SU-DHL-6 (cell line): ENCODE measurements at regions not wholly inside any gene's neighbourhood (a gene's known extent, or its start where the extent isn't known, plus 50 kb on each side); places are given as distances from the start of the nearest gene placed in this dataset.
"Not testable (repeated sequence)": the region's sequence is repeated elsewhere in the genome, so short reads cannot be mapped to it uniquely, and the experiment has no call there.

Source experiments
- H2AFZ ChIP-seq: fragments of 200-600 bp; sonication (generic); 2 replicates; pipeline ENCODE4 v1.6.1; 2014; ENCODE audit warnings: low read depth, mild to moderate bottlenecking, moderate library complexity, mixed read lengths, antibody characterized with exemption, low read length; ENCODE audit not compliant: severe bottlenecking
- H3F3A ChIP-seq: fragments of 200-600 bp; shearing (Covaris generic); 2 replicates; pipeline ENCODE4 v1.6.0; 2016; ENCODE audit warnings: antibody characterized with exemption, mild to moderate bottlenecking; ENCODE audit not compliant: insufficient read depth
- H3K27ac ChIP-seq: fragments of 200-600 bp; sonication (generic); 2 replicates; pipeline ENCODE4 v1.5.1; 2016; ENCODE audit warnings: low read depth, mild to moderate bottlenecking, low read length, moderate library complexity, mixed read lengths
- H3K27me3 ChIP-seq: fragments of 200-600 bp; sonication (generic), shearing (Covaris generic); 2 replicates; pipeline ENCODE4 v1.6.0; 2014; ENCODE audit warnings: mild to moderate bottlenecking, low read length
- H3K36me3 ChIP-seq: fragments of 200-600 bp; sonication (generic); 2 replicates; pipeline ENCODE4 v1.6.1; 2014; ENCODE audit warnings: mild to moderate bottlenecking, low read length, mixed read lengths
- H3K4me2 ChIP-seq: fragments of 300-600, 200-600 bp; shearing (Covaris generic), sonication (generic); 2 replicates; pipeline ENCODE4 v1.6.0; 2014; ENCODE audit warnings: low read length, low read depth, mild to moderate bottlenecking; ENCODE audit not compliant: poor library complexity, severe bottlenecking
- H3K4me3 ChIP-seq: fragments of 200-600 bp; sonication (generic); 2 replicates; pipeline ENCODE4 v1.5.1; 2014; ENCODE audit warnings: antibody characterized with exemption, low read length, mild to moderate bottlenecking, mixed read lengths; ENCODE audit not compliant: insufficient read depth, poor library complexity, severe bottlenecking
- H3K79me2 ChIP-seq: fragments of 200-600 bp; sonication (generic); 2 replicates; pipeline ENCODE4 v1.6.1; 2014; ENCODE audit warnings: mild to moderate bottlenecking, low read length, moderate library complexity; ENCODE audit not compliant: insufficient read depth
- H3K9ac ChIP-seq: fragments of 200-600 bp; sonication (generic); 2 replicates; pipeline ENCODE4 v1.7.0; 2014; ENCODE audit warnings: mild to moderate bottlenecking, low read length
- H3K9me2 ChIP-seq: fragments of 200-600 bp; sonication (generic); replicated peaks from 2 replicates; pipeline ENCODE4 v1.6.1; 2014; ENCODE audit warnings: low read length; ENCODE audit not compliant: insufficient read depth
- H3K9me3 ChIP-seq: fragments of 200-600 bp; sonication (generic); 2 replicates; pipeline ENCODE4 v1.6.1; 2014; ENCODE audit warnings: low read length, mixed read lengths; ENCODE audit not compliant: insufficient read depth
- H4K20me1 ChIP-seq: fragments of 200-600 bp; sonication (generic); 2 replicates; pipeline ENCODE4 v1.6.1; 2014; ENCODE audit warnings: low read depth, mild to moderate bottlenecking, antibody characterized with exemption, low read length, moderate library complexity, mixed read lengths
- EZH2phosphoT487 ChIP-seq: fragments of 200-600 bp; sonication (generic), shearing (Covaris generic); conservative IDR thresholded peaks from 2 replicates; pipeline ENCODE4 v1.6.1; 2018; ENCODE audit warnings: mild to moderate bottlenecking, antibody characterized with exemption, low read length, moderate library complexity, mixed read lengths
- TF ChIP-seq, protein P1 (sequence below): fragments of 200-600 bp; sonication (generic); IDR thresholded peaks from one replicate; pipeline ENCODE4 v1.5.1; 2017; ENCODE audit warnings: antibody characterized with exemption, mild to moderate bottlenecking, low read length, moderate library complexity; ENCODE audit not compliant: insufficient read depth, poor library complexity, severe bottlenecking

- no peaks in the 10 kb centered on the region for H3K27me3 ChIP-seq
- no peak overlapping the region for H3K27ac ChIP-seq
- H3K9ac ChIP-seq, result no peak overlapping the region
- H3K36me3 ChIP-seq, result no peaks in the 10 kb centered on the region
- no peak overlapping the region for H3K4me2 ChIP-seq
- no peaks in the 10 kb centered on the region for H3K9me2 ChIP-seq
- no peak overlapping the region for H2AFZ ChIP-seq
- TF ChIP-seq, protein P1, sequence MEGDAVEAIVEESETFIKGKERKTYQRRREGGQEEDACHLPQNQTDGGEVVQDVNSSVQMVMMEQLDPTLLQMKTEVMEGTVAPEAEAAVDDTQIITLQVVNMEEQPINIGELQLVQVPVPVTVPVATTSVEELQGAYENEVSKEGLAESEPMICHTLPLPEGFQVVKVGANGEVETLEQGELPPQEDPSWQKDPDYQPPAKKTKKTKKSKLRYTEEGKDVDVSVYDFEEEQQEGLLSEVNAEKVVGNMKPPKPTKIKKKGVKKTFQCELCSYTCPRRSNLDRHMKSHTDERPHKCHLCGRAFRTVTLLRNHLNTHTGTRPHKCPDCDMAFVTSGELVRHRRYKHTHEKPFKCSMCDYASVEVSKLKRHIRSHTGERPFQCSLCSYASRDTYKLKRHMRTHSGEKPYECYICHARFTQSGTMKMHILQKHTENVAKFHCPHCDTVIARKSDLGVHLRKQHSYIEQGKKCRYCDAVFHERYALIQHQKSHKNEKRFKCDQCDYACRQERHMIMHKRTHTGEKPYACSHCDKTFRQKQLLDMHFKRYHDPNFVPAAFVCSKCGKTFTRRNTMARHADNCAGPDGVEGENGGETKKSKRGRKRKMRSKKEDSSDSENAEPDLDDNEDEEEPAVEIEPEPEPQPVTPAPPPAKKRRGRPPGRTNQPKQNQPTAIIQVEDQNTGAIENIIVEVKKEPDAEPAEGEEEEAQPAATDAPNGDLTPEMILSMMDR, result no peak
- TF ChIP-seq EZH2phosphoT487, result no peak
- no peaks in the 10 kb centered on the region for H3K9me3 ChIP-seq
- no peak overlapping the region for H3K4me3 ChIP-seq
- H3K79me2 ChIP-seq, result no peaks in the 10 kb centered on the region
- H4K20me1 ChIP-seq, result no peaks in the 10 kb centered on the region
- H3F3A ChIP-seq, result no peaks in the 10 kb centered on the region
Measured at GRCh38 chr3:40939030-40939740, 260.1 kb upstream of the CTNNB1 start.

DNA sequence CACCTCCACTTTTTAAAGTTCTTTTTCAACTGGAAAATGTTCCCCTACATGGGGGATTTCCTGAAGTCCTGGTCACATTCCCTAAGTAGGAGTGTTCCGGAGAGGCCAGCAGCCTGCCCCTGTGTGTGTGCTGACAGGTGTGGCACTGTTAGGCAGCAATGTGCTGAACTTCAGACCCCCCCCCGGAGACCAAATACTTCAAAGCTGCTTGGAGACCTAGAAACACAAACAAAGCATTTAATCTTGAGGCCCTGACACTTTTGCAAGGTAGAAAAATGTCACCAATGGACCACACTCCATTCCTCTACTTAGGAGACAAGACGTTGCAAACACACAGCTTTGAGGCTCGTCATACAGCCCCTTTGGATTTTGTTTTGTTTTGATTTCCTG, 259.6 kb upstream of the CTNNB1 start:
- Histone ChIP-seq H3K79me2 (no peaks in the 10 kb centered on the region), H4K20me1 (no peaks in the 10 kb centered on the region), H3K4me3 (no peak overlapping the region), H3K9ac (no peak overlapping the region), H3K27ac (no peak overlapping the region), H3K9me3 (no peaks in the 10 kb centered on the region), H3K27me3 (no peaks in the 10 kb centered on the region), H3K9me2 (no peaks in the 10 kb centered on the region), H2AFZ (no peak overlapping the region), H3F3A (no peaks in the 10 kb centered on the region), H3K36me3 (no peaks in the 10 kb centered on the region), H3K4me2 (no peak overlapping the region)
- TF ChIP-seq EZH2phosphoT487, result no peak
- TF ChIP-seq, protein P1, result no peak

GRCh38 chr3:40940651-40941050, 258.7 kb upstream of the CTNNB1 start:
- H3K9ac ChIP-seq, result no peak overlapping the region
- TF ChIP-seq, protein P1, result no peak
- TF ChIP-seq EZH2phosphoT487, result no peak
- no peak overlapping the region for H2AFZ ChIP-seq
- no peaks in the 10 kb centered on the region for H3K27me3 ChIP-seq
- no peak overlapping the region for H3K4me2 ChIP-seq
- no peaks in the 10 kb centered on the region for H4K20me1 ChIP-seq
- H3F3A ChIP-seq, result no peaks in the 10 kb centered on the region
- H3K9me2 ChIP-seq, result no peaks in the 10 kb centered on the region
- no peak overlapping the region for H3K4me3 ChIP-seq
- no peaks in the 10 kb centered on the region for H3K36me3 ChIP-seq
- H3K9me3 ChIP-seq, result no peaks in the 10 kb centered on the region
- H3K79me2 ChIP-seq, result no peaks in the 10 kb centered on the region
- H3K27ac ChIP-seq, result no peak overlapping the region

DNA sequence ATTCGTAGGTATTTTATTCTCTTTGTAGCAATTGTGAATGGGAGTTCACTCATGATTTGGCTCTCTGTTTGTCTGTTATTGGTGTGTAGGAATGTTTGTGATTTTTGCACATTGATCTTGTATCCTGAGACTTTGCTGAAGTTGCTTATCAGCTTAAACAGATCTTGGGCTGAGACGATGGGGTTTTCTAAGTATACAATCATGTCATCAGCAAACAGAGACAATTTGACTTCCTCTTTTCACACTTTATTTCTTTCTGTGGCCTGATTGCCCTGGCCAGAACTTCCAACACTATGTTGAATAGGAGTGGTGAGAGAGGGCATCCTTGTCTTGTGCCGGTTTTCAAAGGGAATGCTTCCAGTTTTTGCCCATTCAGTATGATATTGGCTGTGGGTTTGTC, 252.3 kb upstream of the CTNNB1 start:
- H3K36me3 ChIP-seq, H3K79me2 ChIP-seq, H3K27me3 ChIP-seq, H3K4me2 ChIP-seq, H3K9me3 ChIP-seq, H3F3A ChIP-seq, H4K20me1 ChIP-seq, H3K4me3 ChIP-seq, H3K9ac ChIP-seq, H3K27ac ChIP-seq, H3K9me2 ChIP-seq, H2AFZ ChIP-seq: not testable (repeated sequence)

GRCh38 chr3:40949347-40949746, 250.0 kb upstream of the CTNNB1 start:
- not testable (repeated sequence) for H3K4me3 ChIP-seq, H3K9me3 ChIP-seq, H3K36me3 ChIP-seq, H3K9me2 ChIP-seq, H3K79me2 ChIP-seq, H2AFZ ChIP-seq, H3K4me2 ChIP-seq, H3F3A ChIP-seq, H4K20me1 ChIP-seq, H3K27me3 ChIP-seq, H3K27ac ChIP-seq, H3K9ac ChIP-seq
